ENCODE measurements at regions not wholly inside any gene's neighbourhood (a gene's known extent, or its start where the extent isn't known, plus 50 kb on each side); places are given as distances from the start of the nearest gene placed in this dataset.

DNA sequence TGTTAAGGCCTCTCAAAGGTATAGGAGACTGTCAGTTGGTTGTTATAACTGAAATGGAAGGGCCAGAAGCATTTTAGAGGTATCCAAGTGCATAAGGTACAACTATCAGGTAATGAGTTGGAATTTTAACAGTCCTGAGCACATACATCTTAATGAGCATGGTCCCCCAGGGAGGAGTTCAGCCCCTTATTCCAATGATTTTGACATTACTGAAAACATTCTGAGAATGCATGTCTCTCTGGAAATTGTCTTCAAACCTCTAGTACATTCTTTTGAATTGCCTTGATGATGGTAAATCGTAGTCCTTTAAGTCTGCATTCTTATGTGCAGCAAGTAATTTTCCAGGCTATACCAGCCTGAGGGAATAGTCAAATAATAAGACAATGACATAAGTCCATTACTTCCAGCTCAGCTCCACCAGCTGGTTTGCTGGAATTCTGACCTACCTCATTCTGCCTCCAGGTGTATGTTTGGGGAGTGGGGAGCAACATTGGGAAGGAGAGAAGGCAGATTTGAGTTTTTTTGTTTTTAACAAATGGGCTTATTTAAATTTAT lies 239.2 kb downstream of the MSRB3 start:
- no peak for DNase-seq (ENCODE audit: low read depth in 2 of 2)

DNA sequence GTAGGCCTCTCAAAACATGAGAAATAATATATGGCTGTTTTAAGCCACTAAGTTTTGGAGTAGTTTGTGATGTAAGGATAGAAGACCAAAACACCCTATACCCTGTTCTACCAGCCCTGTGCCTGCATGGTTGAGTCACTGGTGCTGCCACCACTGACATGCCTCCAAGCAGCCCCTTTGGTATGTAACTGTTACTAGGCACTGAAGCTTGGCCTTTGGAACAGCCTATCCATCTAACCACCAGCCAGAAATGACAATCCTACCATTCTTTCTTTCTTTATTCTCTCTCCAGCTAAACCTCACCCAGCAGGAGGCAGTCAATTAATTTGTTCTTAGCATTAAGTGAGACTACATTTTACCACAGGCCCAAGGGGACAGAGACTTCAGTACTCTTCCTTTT lies 240.3 kb downstream of the MSRB3 start:
- DNase-seq (ENCODE audit: low read depth in 2 of 2), result no peak

DNA sequence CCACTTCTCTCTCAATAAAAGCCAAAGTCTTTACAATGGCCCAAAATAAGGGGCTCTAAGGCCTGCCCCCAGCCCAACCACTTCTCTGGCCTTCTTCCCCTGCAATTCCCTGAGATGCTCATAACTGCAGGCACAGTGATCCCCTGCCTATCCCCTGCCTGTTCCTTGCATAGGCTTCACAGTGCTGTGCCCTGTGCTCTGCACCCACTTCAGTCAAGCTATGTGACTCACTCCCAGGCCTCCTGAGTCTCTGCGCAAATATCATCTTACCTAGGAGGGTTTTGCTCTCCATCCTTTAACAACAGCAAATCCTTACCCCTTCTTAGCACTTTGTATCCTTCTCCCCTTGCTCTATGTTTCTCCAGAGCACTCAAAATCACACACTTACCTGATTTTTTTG lies 242.2 kb downstream of the MSRB3 start:
- DNase-seq (ENCODE audit: low read depth in 2 of 2), result no peak

GRCh38 chr12:65522956-65523860 lies 244.7 kb downstream of the MSRB3 start:
- DNase-seq (ENCODE audit: low read depth in 2 of 2), result no peak

DNA sequence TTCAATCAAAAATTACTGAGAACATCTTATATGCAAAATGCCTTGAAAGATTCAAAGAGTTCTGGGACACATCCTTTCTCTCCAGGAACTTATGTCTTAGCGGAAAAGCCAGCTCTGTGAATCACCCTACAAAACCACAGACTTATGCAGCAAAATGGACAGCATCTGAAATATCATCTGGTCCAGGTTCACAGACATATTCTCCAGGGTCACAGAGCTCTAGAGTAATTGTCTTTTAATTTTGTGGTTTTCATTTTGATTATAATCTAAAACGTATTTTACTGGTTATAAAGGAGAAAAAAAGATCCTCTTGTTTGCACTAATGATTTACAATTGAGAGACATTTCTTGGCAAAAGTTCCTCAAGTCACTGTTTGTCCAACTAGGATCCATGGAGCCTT lies 246.2 kb downstream of the MSRB3 start:
- no peak for DNase-seq (ENCODE audit: low read depth in 2 of 2)

DNA sequence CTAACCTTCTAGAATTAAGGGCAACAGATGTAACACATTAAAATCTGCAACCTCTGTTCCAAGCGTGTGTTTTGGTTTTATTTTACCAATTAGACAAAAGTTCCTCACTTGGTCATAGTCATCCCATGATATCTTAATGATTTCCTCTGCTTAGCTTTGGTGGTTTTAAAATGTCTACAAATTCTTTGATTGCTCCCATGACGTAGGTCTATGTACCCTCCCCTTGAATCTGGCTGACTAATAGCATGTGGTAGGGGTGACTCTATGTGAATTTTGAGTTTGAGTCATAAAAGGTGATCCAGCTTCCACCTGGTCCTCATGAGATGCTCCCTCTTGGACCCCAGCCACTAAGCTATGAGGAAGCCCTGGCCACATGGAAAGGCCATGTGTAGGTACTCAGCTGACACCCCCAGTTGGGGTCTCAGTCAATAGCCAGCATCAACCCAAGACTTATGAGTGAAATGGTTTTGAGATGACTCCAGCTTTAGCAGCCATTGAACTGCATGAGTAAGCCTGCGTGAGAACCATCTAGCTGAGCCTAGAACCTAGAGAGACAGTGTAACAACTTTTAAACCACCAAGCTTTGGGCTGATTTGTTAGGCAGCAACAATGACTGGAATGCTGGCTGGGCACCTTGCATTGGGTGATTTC lies 247.1 kb downstream of the MSRB3 start:
- DNase-seq (ENCODE audit: low read depth in 2 of 2), result no peak

GRCh38 chr12:65526311-65526710 lies 247.8 kb downstream of the MSRB3 start:
- DNase-seq (ENCODE audit: low read depth in 2 of 2), result no peak

- DNase-seq (ENCODE audit: low read depth in 2 of 2), result no peak
These were observed 249.6 kb downstream of the MSRB3 start for GRCh38 chr12:65528127-65528526.

GRCh38 chr12:65529106-65529505 lies 250.6 kb downstream of the MSRB3 start:
- DNase-seq (ENCODE audit: low read depth in 2 of 2), result no peak

DNA sequence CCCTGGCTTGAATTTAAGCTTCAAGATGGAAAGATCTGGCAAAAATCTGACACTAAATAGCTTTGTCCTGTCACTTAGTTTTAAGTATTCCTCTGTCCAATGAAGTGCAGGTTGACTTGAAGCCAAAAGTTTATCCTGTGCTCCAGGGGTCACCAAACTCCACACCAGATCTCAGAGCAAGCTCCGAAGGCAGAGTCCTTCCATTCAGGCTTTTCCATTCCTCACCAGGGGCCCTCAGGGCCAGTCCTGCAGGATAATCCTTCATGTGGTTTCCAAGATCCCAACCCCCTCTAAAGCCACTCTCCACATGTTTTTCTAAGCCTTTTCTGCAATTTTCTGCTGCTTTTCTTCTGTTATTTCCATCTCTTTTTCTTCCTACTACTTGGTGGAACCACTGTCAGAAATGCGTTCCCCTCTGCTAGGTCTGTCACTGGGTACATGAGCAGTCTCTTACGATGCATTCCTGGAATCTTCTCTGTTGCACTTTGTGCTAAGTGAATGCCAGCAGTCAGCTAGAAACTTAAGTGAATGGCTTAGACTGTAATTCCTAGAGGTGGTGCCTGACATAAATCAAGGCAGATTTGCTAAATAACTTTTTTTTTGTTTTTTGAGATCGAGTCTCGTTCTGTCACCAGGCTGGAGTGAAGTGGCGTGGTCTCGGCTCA lies 251.4 kb downstream of the MSRB3 start:
- no peak for DNase-seq (ENCODE audit: low read depth in 2 of 2)

- no peak for DNase-seq (ENCODE audit: low read depth in 2 of 2)
These were observed 253.7 kb downstream of the MSRB3 start for GRCh38 chr12:65532162-65532561.

DNA sequence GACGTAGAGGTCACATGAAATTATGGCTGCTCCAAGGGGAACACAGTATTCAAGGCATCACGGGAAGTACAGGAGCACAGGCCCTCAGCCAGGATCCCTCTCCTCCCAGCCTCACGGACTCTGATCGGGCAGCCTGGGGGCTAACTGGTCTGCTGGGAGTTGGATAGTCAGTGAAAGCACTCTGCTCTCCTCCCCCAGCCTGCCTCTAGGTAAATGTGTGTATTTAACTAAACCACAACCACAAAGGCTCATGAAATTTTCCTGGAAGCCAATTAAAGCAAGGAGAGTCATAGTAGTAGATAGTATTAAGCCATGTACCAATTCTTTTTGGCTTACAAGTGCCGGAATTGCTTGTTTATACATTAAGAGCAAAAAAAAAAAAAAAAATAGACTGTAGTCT lies 254.3 kb downstream of the MSRB3 start:
- no peak for DNase-seq (ENCODE audit: low read depth in 2 of 2)

DNA sequence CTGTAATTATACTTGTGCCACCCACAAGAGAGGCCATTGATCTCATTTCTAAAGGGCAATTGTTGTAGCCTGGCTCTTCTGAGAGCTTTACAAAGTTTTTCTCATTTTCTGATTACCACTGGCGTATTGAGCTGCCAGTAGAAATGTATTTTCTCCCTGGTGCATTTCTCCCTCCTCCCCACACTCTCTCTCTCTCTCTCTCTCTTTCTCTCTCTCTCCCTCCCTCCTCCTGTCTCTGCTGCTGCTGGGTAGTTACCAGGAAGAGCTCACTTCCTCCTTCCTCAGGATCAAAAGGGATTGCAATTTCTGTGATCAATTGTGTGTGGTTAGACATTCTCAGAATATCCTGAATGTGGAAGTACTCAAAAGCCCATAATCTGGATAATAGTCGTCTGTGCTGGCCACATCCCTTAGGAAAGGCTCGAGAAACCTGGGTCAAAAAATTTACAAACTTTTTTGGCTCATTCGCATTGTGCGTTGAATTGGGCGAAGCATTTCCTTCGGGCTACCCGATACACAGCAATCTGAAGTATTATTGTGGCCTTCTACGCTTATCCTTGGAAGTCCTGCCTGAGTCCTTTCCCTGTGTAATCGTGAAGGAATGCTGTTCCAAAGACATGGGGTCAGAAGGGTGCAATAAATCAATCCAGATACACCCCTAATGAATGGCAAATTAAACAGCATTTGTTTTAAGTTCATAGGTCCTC lies 254.8 kb downstream of the MSRB3 start:
- no peak for DNase-seq (ENCODE audit: low read depth in 2 of 2)

DNA sequence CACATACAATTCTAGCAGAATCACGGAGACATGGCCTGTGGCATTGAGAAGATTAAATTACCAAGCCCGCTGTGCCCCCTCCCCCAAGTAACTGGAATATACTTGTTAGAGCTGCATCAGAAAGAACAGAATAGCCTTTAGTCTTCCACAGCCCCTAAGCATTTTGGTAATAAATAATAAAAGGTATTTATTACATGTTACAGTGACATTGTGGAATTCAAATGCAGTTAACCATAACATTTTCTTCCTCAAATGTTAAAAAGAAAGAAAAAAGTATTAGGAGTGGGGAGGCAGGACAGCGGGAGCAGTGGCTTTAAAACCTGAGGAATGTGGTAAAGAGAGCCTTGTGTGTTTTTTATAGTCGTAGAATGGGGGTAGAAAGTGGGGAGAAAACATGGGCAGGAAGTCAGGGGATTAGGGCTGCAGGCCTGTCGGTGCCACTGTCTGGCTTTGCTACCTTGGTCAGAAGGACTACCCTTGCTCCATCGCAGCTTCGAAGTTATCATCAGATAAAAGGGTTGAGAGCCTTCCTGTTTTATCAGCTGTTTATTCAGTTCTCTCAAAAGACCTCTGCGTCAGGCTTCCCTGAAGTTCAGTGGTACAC lies 255.9 kb downstream of the MSRB3 start:
- DNase-seq (ENCODE audit: low read depth in 2 of 2), result no peak

DNA sequence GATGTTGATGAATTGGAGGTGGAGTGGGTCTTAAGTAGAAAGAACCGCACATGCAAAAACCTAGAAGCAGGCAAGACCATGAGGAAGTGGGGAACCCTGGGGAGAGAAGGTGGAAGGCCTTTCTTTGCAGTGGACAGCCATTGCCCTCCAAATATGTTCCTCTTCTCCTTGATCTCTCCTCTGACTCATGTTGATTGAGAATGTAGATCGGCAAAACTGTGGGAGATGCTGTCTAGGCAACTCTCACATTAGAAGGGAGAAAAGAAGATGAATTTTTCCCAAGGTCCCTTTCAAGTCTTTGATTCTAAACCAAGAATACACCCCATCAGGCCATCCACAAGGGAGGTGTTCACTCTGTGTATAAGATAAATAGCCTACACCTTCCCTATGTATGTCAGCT lies 257.5 kb downstream of the MSRB3 start:
- no peak for DNase-seq (ENCODE audit: low read depth in 2 of 2)

DNA sequence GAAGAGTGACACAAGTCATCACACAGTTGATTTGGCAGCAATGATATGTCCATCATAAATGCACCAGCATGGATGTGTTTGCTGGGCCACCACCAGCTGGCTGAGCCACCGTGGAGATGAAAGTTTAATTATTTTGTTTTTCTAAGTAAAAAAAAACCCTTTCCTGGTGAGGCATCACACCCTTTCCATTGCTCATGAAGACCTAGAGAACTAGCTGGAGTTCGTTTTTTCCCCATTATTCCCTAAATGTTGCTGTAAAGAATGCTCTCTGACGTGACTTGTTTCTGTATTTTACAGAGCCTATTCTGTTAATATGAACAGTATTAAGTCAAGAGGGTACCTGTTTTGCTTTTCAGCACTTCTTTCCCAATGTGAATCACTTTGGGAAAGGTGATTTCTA lies 257.9 kb downstream of the MSRB3 start:
- no peak for DNase-seq (ENCODE audit: low read depth in 2 of 2)

GRCh38 chr12:65536876-65537681 lies 258.6 kb downstream of the MSRB3 start:
- DNase-seq (ENCODE audit: low read depth in 2 of 2), result no peak

GRCh38 chr12:65537978-65538377 lies 259.5 kb downstream of the MSRB3 start:
- DNase-seq (ENCODE audit: low read depth in 2 of 2), result no peak

DNA sequence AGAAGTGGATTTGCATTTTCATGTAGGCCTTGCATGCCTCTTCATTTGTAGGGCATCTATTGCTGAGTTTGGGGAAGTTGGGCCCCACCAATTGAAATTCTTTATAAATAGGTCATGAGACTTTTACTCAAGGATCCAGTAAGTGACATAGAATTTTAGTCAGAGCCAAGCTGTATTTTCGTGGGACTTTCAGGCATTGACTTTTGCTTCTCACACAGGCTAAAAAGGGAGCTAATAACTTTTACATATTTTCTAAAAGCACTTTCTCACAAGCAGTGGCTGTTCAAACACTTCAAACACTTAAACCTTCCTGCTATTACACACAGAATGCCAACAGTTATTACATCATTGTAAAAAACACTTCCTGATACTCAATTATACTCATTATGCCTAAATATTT lies 260.5 kb downstream of the MSRB3 start:
- DNase-seq (ENCODE audit: low read depth in 2 of 2), result no peak

DNA sequence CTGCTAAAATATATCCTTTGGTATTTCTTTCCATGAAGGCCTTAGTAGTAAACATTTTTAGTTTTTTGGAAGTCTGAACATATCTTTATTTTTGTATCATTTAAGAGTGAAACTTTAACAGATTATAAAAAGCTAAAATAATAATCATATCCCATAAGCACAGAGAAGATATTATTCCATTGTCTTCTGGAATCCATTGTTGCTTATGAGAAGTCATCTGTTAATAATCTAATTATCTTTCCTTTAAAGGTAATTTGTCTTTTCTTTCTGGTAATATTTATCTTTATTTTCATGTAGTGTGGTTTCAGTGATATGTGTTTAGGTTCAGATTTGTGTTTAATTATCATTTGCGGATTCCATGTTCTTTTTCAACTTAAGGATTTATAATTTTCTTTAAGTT lies 261.7 kb downstream of the MSRB3 start:
- DNase-seq (ENCODE audit: low read depth in 2 of 2), result no peak

DNA sequence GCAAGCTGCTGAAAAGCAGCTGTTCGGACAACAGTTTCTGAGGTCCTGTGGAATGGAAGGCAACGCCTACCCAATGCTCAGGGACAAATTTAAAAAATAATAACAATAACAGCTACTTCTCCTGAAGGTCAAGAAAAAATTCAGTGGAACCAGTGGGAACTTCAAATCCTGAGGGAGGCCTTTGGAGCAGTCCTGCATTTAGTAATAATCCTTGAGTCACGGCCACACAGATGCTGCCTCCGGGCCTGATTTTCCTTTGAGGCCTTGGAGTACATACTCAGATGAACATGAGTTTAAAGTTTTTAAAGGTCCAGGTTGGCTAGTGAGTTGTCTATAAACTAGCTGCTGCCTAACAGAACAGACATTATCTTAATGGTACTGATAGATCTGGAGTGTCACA lies 268.0 kb downstream of the MSRB3 start:
- no peak for DNase-seq (ENCODE audit: low read depth in 2 of 2)
